RWPE2 (cell line): ENCODE measurements at regions not wholly inside any gene's neighbourhood (a gene's known extent, or its start where the extent isn't known, plus 50 kb on each side); places are given as distances from the start of the nearest gene placed in this dataset.

Source experiments
- ATAC-seq: fragments of 200-7000 bp; cut with Tn5 transposase; 3 replicates; pipeline ENCODE4 v1.9.1; 2021; ENCODE audit warnings: low read depth
- DNase-seq: peaks from one replicate; pipeline ENCODE4 v3.0.0-alpha.2; 2020; ENCODE audit warnings: low spot score
- H3K27ac ChIP-seq: fragments of 450-650 bp; 2 replicates; pipeline ENCODE4 v1.5.1; 2017; ENCODE audit warnings: mild to moderate bottlenecking; ENCODE audit not compliant: poor library complexity, severe bottlenecking
- H3K27me3 ChIP-seq: fragments of 250-450 bp; sonication (Bioruptor Pico); 2 replicates; pipeline ENCODE4 v1.5.1; 2021; ENCODE audit warnings: mild to moderate bottlenecking, moderate library complexity; ENCODE audit not compliant: insufficient read depth, poor library complexity, severe bottlenecking
- H3K36me3 ChIP-seq: fragments of 250-450 bp; sonication (Bioruptor Pico); 2 replicates; pipeline ENCODE4 v1.5.1; 2020; ENCODE audit warnings: low read depth, mild to moderate bottlenecking, moderate library complexity
- H3K4me1 ChIP-seq: fragments of 250-450 bp; sonication (Bioruptor Pico); 2 replicates; pipeline ENCODE4 v1.5.1; 2021; ENCODE audit warnings: mild to moderate bottlenecking, moderate library complexity; ENCODE audit not compliant: insufficient read depth, poor library complexity, severe bottlenecking
- H3K4me3 ChIP-seq: fragments of 250-450 bp; sonication (Bioruptor Pico); 2 replicates; pipeline ENCODE4 v1.5.1; 2021; ENCODE audit warnings: mild to moderate bottlenecking, moderate library complexity; ENCODE audit not compliant: severe bottlenecking
- H3K9me3 ChIP-seq: fragments of 250-450 bp; sonication (Bioruptor Pico); 2 replicates; pipeline ENCODE4 v1.5.1; 2021; ENCODE audit warnings: mild to moderate bottlenecking, moderate library complexity; ENCODE audit not compliant: severe bottlenecking
- CTCF ChIP-seq: fragments of 450-650 bp; IDR thresholded peaks from one replicate; pipeline ENCODE4 v1.5.1; 2017; ENCODE audit warnings: mild to moderate bottlenecking, moderate library complexity; ENCODE audit not compliant: poor library complexity, severe bottlenecking

GRCh38 chr3:83971666-83972065, 987.1 kb upstream of the CADM2 start:
- ATAC-seq (no peak), DNase-seq (no peak)
- Histone ChIP-seq H3K4me1 (no peaks in the 10 kb centered on the region), H3K4me3 (no peak overlapping the region), H3K27ac (no peak overlapping the region), H3K9me3 (no peaks in the 10 kb centered on the region), H3K27me3 (no peaks in the 10 kb centered on the region), H3K36me3 (no peaks in the 10 kb centered on the region)
- no peak for TF ChIP-seq CTCF

- Histone ChIP-seq H3K4me1 (peaks cover 4% of the 10 kb centered on the region), H3K27me3 (no peaks in the 10 kb centered on the region), H3K9me3 (no peaks in the 10 kb centered on the region), H3K27ac (no peak overlapping the region), H3K36me3 (no peaks in the 10 kb centered on the region), H3K4me3 (no peak overlapping the region)
- TF ChIP-seq CTCF, result no peak
- ATAC-seq (peak; percentile 80; the same call in 2 of the 3 replicates), DNase-seq (no peak)
Observed at GRCh38 chr3:84008623-84009022, 950.2 kb upstream of the CADM2 start.

DNA sequence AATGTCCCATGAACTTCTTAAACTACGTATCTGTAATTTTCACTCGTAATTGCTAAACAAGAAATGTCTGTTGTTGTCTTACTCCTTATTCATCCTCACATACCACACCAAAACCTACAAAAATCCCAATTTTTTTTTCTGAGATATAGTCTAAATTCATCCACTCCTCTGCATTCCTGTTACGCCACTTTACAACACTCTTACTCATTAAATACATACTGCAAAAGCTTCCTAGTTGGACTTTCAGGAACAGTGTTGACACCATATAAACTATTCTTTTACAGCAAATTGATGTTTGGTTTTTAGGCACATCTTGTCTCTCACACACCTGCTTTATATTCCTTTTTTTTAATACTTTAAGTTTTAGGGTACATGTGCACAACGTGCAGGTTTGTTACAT, 934.9 kb upstream of the CADM2 start:
- ATAC-seq (no peak), DNase-seq (no peak)
- H3K27ac ChIP-seq, result no peak overlapping the region
- H3K27me3 ChIP-seq, result no peaks in the 10 kb centered on the region
- TF ChIP-seq CTCF, result no peak
- H3K4me3 ChIP-seq, result no peak overlapping the region
- no peaks in the 10 kb centered on the region for H3K36me3 ChIP-seq
- no peaks in the 10 kb centered on the region for H3K9me3 ChIP-seq
- no peaks in the 10 kb centered on the region for H3K4me1 ChIP-seq

- no peak for TF ChIP-seq CTCF
- ATAC-seq (no peak), DNase-seq (no peak)
- no peak overlapping the region for H3K27ac ChIP-seq
- H3K27me3 ChIP-seq, result no peaks in the 10 kb centered on the region
- H3K36me3 ChIP-seq, result no peaks in the 10 kb centered on the region
- H3K4me3 ChIP-seq, result no peak overlapping the region
- peaks cover 6% of the 10 kb centered on the region for H3K9me3 ChIP-seq
- no peaks in the 10 kb centered on the region for H3K4me1 ChIP-seq
Observed at GRCh38 chr3:84039099-84039498, 919.7 kb upstream of the CADM2 start.

GRCh38 chr3:84042399-84043106, 916.2 kb upstream of the CADM2 start:
- ATAC-seq (no peak), DNase-seq (no peak)
- H3K27me3 ChIP-seq, result no peaks in the 10 kb centered on the region
- H3K9me3 ChIP-seq, result no peaks in the 10 kb centered on the region
- H3K4me1 ChIP-seq, result no peaks in the 10 kb centered on the region
- H3K36me3 ChIP-seq, result no peaks in the 10 kb centered on the region
- H3K27ac ChIP-seq, result no peak overlapping the region
- no peak for TF ChIP-seq CTCF
- no peak overlapping the region for H3K4me3 ChIP-seq
